Neural crest cell (in vitro differentiated cells): ENCODE measurements at regions not wholly inside any gene's neighbourhood (a gene's known extent, or its start where the extent isn't known, plus 50 kb on each side); places are given as distances from the start of the nearest gene placed in this dataset.

Experiments used
- DNase-seq: peaks from one replicate; pipeline ENCODE4 v3.0.0; 2021; ENCODE audit warnings: low read depth, mixed read lengths, low spot score
- H3K27ac Mint-ChIP-seq: one replicate; pipeline ENCODE4 v1.8.0; 2021; ENCODE audit warnings: mild to moderate bottlenecking, mixed read lengths; ENCODE audit not compliant: unreplicated experiment
- H3K27me3 Mint-ChIP-seq: 2 replicates; pipeline ENCODE4 v1.8.0; 2021; ENCODE audit warnings: low read depth, mild to moderate bottlenecking, mixed read lengths
- H3K36me3 Mint-ChIP-seq: 2 replicates; pipeline ENCODE4 v1.8.0; 2021; ENCODE audit warnings: low read depth, mild to moderate bottlenecking, mixed read lengths
- H3K4me1 Mint-ChIP-seq: 2 replicates; pipeline ENCODE4 v1.8.0; 2021; ENCODE audit warnings: mixed read lengths
- H3K4me3 Mint-ChIP-seq: one replicate; pipeline ENCODE4 v1.8.0; 2021; ENCODE audit warnings: mild to moderate bottlenecking, mixed read lengths
- H3K9me3 Mint-ChIP-seq: 2 replicates; pipeline ENCODE4 v1.8.0; 2021; ENCODE audit warnings: mixed read lengths
- CTCF ChIP-seq: fragments of 200-600 bp; sonication (generic); conservative IDR thresholded peaks from 2 replicates; pipeline ENCODE4 v1.5.0; 2021; ENCODE audit warnings: antibody characterized with exemption, mild to moderate bottlenecking

- H3K9me3 Mint-ChIP-seq = peaks cover 9% of the 10 kb centered on the region
- H3K4me1 Mint-ChIP-seq = no peaks in the 10 kb centered on the region
- peaks cover 6% of the 10 kb centered on the region for H3K36me3 Mint-ChIP-seq
- no peak for TF ChIP-seq CTCF
- no peaks in the 10 kb centered on the region for H3K27me3 Mint-ChIP-seq
- H3K4me3 Mint-ChIP-seq = no peak overlapping the region
- no peak overlapping the region for H3K27ac Mint-ChIP-seq
- no peak for DNase-seq
Measured at GRCh38 chr2:41234093-41234492, 782.2 kb upstream of the SLC8A1 start.

- Mint-ChIP-seq H3K4me3 (no peak overlapping the region), H3K36me3 (no peaks in the 10 kb centered on the region), H3K27me3 (no peaks in the 10 kb centered on the region), H3K4me1 (no peaks in the 10 kb centered on the region), H3K9me3 (no peaks in the 10 kb centered on the region), H3K27ac (no peak overlapping the region)
- DNase-seq = no peak
- no peak for TF ChIP-seq CTCF
Measured at GRCh38 chr2:41241325-41242000, 789.6 kb upstream of the SLC8A1 start.

- no peaks in the 10 kb centered on the region for H3K4me1 Mint-ChIP-seq
- DNase-seq = no peak
- H3K36me3 Mint-ChIP-seq = no peaks in the 10 kb centered on the region
- no peak for TF ChIP-seq CTCF
- H3K9me3 Mint-ChIP-seq = no peaks in the 10 kb centered on the region
- H3K27me3 Mint-ChIP-seq = no peaks in the 10 kb centered on the region
- H3K4me3 Mint-ChIP-seq = no peak overlapping the region
- H3K27ac Mint-ChIP-seq = no peak overlapping the region
Measured at GRCh38 chr2:41242001-41242331, 790.1 kb upstream of the SLC8A1 start.

- no peaks in the 10 kb centered on the region for H3K27me3 Mint-ChIP-seq
- H3K9me3 Mint-ChIP-seq = peaks cover 4% of the 10 kb centered on the region
- no peaks in the 10 kb centered on the region for H3K36me3 Mint-ChIP-seq
- DNase-seq = no peak
- H3K4me3 Mint-ChIP-seq = no peak overlapping the region
- no peak for TF ChIP-seq CTCF
- no peaks in the 10 kb centered on the region for H3K4me1 Mint-ChIP-seq
- no peak overlapping the region for H3K27ac Mint-ChIP-seq
Measured at GRCh38 chr2:41267929-41268659, 779.7 kb upstream of the PKDCC start.

- TF ChIP-seq CTCF = no peak
- Mint-ChIP-seq H3K27ac (no peak overlapping the region), H3K36me3 (no peaks in the 10 kb centered on the region), H3K9me3 (no peaks in the 10 kb centered on the region), H3K4me3 (no peak overlapping the region), H3K27me3 (no peaks in the 10 kb centered on the region), H3K4me1 (no peaks in the 10 kb centered on the region)
- no peak for DNase-seq
Measured at GRCh38 chr2:41283079-41283775, 764.6 kb upstream of the PKDCC start.
